ENCODE measurements at regions not wholly inside any gene's neighbourhood (a gene's known extent, or its start where the extent isn't known, plus 50 kb on each side); places are given as distances from the start of the nearest gene placed in this dataset.
A peak's percentile ranks its signal among the peaks of the same experiment; 100 is the strongest.

GRCh38 chr15:31472636-31473384, 146.2 kb downstream of the KLF13 start (continued):
- TF ChIP-seq KDM1A (IDR thresholded peaks at IDR 0.05; ENCODE audit: borderline replicate concordance) (no peak), HDGF (IDR thresholded peaks at IDR 0.05) (peak; percentile 44; the same call in 1 of the 2 replicates), POU2F2 (IDR thresholded peaks at IDR 0.05; ENCODE audit: borderline replicate concordance, low read depth, low read length) (peak; percentile 98; the same call in 2 of the 3 replicates), CTCF (IDR thresholded peaks at IDR 0.05 in 2 of 3, conservative IDR thresholded peaks at IDR 0.05 in 1 of 3; ENCODE audit: control insufficient read depth in 2 of 3, extremely low read depth in 1 of 3, insufficient read depth in 1 of 3, low read depth in 3 of 3, low read length in 3 of 3) (0 out of 6 replicates have a peak, but pooled peaks of 1 of the 3 experiments have one; percentile 2), POLR2AphosphoS5 (IDR thresholded peaks at IDR 0.05; ENCODE audit: low read length) (peak; percentile 59; the same call in 1 of the 2 replicates), PRDM15 (CRISPR knock-in tag; IDR thresholded peaks at IDR 0.05) (no peak), SREBF2 (IDR thresholded peaks at IDR 0.05; ENCODE audit: low read length) (no peak), EZH2 (IDR thresholded peaks at IDR 0.05; ENCODE audit: borderline replicate concordance, control insufficient read depth, low read depth, low read length) (no peak), ASH2L (IDR thresholded peaks at IDR 0.05; ENCODE audit: borderline replicate concordance, low read depth) (0 out of 2 replicates have a peak, but pooled peaks have one; percentile 27), CBFB (IDR thresholded peaks at IDR 0.05; ENCODE audit: low read depth) (0 out of 2 replicates have a peak, but pooled peaks have one; percentile 20), RUNX3 (IDR thresholded peaks at IDR 0.05; ENCODE audit: low read length) (peak; percentile 49; the same call in 1 of the 2 replicates), NKRF (conservative IDR thresholded peaks at IDR 0.05) (no peak), MXI1 (IDR thresholded peaks at IDR 0.05; ENCODE audit: low read depth, low read length) (peak; percentile 66; the same call in 1 of the 2 replicates), POLR2A (IDR thresholded peaks at IDR 0.05; ENCODE audit: low read depth, low read length) (peak; percentile 68), EP300 (IDR thresholded peaks at IDR 0.05; ENCODE audit: borderline replicate concordance in 1 of 2, control insufficient read depth in 1 of 2, low read depth in 2 of 2, low read length in 2 of 2) (peak in 1 of 2 experiments; percentile 17; a peak in 1 of 4 replicates), NBN (IDR thresholded peaks at IDR 0.05) (0 out of 2 replicates have a peak, but pooled peaks have one; percentile 32), NFIC (IDR thresholded peaks at IDR 0.05; ENCODE audit: low read depth, low read length) (no peak), ZBTB11 (CRISPR knock-in tag; IDR thresholded peaks at IDR 0.05) (no peak), NR2F1 (conservative IDR thresholded peaks at IDR 0.05) (peak; percentile 47; the same call in 1 of the 2 replicates)

All from GM12878 (cell line).